ENCODE measurements at regions not wholly inside any gene's neighbourhood (a gene's known extent, or its start where the extent isn't known, plus 50 kb on each side); places are given as distances from the start of the nearest gene placed in this dataset.

DNA sequence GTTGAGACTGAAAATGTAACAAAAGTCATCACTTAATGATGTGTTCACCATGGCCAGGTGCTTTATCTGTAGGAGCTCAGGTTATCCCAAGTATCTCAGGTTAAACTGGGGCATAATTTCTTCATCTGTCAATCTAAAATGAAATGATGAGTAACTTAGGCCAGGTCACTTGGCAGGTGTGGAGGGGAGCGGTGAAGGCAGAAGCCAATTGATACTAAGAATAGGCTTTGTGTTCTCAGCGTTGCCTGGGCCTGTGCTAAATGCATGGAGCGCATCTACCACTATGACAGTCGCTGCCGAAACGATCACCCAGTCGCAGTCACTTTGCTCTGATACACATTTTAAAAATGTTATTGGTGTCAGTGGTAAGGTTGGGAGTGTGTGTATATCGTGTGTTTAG lies 91.6 kb downstream of the FGF9 start:
- TF ChIP-seq CTCF (IDR thresholded peaks at IDR 0.05 in 4 of 5, conservative IDR thresholded peaks at IDR 0.05 in 1 of 5) = no peak
- no peak for TF ChIP-seq POLR2A (IDR thresholded peaks at IDR 0.05)

Measured in gastrocnemius medialis (tissue), 4 donors.